ENCODE measurements at regions not wholly inside any gene's neighbourhood (a gene's known extent, or its start where the extent isn't known, plus 50 kb on each side); places are given as distances from the start of the nearest gene placed in this dataset.

DNA sequence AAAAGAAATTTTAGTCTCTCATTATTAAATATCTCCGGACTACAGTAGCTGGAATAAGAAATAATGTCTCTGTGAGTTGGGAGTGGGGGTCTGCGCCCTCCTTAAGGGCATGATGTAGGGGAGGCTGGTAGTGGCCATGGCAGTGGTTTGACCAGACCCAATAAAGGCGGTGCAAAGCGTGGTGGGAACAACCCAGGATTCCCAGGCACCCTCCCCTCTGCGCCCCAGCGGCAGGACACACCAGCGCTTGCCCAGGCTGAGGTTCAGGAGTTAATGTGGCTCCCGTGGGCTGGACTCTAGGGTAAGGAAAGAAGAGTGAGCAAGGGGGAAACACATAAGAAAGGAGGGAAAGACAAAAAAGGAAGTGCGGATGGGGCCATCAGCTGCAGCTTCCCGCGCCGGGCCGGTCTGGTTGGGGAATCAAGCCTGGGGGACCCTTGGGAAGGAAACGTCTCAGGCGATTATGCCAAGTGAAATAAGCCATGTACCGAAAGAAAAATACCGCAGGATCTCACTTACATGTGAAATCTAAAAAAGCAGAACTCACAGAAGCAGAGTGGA lies 157.5 kb upstream of the SMIM31 start:
- no peak for TF ChIP-seq POLR2A (IDR thresholded peaks at IDR 0.05; ENCODE audit: low read length)
- no peak for TF ChIP-seq GATA1 (IDR thresholded peaks at IDR 0.05; ENCODE audit: low read depth, low read length)

All from erythroblast (primary cell).